ENCODE measurements at regions not wholly inside any gene's neighbourhood (a gene's known extent, or its start where the extent isn't known, plus 50 kb on each side); places are given as distances from the start of the nearest gene placed in this dataset.

DNA sequence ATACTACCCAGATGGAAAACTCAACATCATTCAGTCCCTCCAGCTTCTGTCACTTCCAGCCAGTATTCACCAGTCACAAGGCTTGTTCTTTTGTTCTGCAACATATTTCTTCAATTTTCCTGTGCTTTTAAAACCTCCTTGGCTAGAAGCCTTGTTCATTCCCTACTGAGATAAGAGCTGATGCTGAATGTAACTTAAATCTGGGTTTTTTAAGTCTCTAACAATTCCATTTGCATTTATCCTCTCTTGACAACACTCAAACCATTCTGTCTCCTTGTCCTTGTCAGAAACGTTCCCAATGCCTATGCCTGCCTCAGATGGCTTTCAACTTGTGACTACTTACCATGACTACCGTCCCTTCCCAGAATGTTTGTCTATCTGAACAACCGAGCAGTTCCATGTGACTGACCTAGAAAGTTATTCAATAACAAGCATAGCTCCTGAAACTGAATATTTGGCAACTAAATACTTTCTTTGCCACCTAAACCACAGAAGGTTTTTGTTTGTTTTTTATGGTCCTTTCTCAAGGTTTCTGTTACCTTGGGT is 682.9 kb upstream of the GALNTL6 start:
- no peak for DNase-seq

DNA sequence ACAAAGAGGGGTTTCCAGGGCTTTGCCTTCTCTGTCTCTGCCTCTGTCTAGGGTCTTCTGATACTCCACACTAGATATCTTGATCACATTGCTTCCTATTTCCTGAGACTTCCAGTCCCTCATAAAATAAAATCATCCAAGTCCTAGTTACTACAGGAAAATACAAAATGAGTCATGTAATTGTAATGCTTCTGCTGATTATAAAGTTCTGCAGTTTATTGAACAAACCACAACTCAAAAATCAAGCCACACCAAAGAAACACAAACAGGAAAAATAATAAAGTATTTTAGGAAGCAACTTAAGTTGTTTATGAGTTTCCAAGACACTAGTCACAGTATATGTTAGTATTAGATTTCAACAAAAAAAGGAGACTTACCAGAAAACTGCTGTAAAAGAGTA is 695.1 kb upstream of the GALNTL6 start:
- DNase-seq: no peak

DNA sequence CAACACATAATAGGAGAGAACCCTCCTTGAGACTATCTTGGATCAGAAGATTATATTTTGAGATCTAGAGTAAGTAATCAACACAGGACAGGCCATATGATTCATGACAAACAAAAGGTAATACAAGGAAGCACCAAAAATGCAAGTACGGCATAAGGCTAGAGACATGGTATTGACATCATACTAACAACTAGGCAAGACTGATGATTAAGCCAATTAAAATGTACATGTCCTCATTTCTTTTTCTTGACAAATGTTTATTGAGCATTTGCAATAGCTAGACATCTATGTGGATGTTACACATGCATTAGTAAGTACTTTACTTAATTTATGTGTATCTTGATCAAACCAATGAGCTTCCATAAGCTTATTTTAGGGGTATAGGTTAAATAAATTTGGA is 695.7 kb upstream of the GALNTL6 start:
- no peak for DNase-seq

DNA sequence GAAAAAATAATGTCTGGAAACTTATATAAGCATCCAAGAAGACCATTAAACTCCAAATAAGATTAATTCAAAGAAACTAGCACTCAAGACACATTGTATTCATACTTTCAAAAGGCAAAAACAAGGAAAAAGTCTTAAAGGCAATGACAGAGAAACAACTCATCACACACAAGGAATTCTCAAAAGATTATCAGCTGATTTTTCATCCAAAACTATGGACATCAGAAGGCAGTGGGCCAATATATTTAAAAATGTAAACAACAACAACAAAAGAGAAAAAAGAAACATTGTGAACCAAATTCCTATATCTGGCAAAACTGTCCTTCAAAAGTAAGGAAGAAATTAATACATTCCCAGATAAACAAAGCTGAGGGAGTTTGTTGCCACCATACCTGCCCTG is 711.4 kb upstream of the GALNTL6 start:
- no peak for DNase-seq

DNA sequence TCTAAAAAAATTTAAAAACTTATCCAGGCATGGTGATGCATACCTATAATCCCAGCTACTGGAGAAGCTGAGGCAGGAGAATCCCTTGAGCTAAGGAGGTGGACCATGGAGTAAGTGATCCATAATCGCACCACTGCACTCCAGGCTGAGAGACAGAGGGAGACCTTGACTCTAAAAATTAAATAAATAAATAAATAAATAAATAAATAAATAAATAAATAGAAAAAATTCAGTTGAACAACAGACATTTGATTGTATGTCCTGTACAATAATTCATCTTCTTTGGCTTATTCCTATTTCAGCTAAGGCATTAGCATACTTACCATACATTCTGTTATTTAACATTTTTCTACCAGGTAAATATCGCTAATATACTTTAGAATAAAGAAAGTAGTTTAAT is 726.1 kb upstream of the GALNTL6 start:
- DNase-seq: no peak

DNA sequence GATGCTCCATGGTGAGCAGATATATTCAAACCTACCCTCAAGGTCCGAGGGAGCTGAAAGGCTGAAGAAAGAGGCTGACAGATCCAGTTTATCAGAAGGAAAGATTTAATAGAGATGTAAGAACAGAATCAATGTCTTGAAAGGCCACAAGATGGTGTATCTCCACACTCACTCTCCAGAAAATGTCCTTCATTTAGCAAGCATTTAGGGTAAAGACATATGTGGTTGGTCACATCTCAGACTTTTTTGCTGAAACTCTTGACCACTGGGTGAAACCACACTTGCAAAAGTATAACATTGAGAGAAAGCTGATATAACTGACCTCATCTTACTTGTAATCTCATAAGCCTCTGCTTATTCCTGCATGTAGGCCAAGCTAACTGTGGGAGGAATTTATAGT is 745.8 kb upstream of the GALNTL6 start:
- DNase-seq: no peak

DNA sequence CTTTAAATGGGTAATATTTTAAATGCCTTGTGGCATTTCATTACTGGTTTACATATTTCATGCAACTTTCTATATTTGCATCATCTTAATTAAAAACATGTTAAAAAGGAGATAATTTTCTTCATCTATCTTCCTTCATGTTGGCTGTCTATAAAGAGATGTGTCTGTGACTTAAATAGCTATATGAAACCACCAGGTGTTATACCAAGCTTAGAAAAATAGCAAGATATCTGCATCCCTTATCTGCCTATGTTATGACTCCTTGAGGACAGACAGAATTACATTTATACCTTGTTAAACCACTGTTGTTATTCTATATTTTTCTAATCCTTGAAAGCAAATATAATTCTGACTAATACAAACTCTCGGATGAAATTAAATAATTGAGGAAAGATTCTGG is 763.8 kb upstream of the GALNTL6 start:
- DNase-seq: no peak

DNA sequence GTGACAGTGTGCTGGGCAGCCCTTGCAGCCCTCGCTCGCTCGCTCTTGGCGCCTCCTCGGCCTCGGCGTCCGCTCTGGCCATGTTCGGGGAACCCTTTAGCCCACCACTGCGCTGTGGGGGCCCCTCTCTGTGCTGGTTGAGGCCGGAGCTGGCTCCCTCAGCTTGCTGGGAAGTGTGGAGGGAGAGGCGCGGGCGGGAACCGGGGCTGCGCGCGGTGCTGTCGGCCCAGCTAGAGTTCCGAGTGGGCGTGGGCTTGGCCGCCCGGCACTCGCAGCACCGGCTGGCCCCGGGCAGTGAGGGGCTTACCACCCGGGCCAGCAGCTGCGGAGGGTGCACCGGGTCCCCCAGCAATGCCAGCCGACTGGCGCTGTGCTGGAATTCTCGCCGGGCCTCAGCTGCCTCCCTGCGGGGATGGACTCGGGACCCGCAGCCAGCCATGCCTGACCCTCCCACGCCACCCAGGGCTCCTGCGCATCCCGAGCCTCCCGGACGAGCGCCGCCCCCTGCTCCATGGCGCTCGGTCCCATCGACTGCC is 770.1 kb upstream of the GALNTL6 start:
- no peak for DNase-seq

DNA sequence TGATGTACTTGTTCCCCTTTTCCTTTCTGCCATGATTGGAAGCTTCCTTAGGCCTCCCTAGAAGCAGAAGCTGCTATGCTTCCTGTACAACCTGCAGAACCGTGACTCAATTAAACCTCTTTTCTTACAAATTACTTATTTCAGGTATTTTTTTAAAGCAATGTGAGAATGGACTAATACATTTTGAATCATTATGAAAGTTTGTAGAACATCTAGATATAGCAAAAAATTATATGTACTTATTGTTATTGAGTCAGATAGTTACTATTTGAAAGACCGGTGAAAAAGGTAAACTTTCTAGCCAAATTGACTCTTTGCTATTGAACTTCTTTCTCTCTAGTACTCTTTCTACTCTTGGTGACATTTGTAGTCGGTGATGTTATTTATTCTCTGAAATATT is 777.3 kb upstream of the GALNTL6 start:
- no peak for DNase-seq

DNA sequence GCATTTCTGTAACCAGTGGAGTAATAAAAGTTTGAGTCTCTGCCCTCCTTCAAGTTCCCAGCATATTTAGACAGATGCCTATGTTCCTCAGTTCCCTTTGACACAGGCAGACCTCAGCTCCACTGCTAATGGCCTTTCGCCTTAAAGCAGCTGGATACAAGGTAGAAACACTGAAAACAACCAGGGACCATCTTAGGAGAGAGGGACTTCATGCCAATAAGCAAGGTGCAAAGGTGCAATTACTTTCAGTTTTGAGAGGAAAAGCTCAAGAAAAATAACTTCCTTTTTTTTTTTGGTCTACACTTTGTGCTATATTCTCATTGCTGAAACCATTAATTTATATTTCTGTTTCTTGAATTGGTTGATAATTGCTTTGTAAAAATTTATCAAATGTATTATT is 781.9 kb upstream of the GALNTL6 start:
- no peak for DNase-seq

DNA sequence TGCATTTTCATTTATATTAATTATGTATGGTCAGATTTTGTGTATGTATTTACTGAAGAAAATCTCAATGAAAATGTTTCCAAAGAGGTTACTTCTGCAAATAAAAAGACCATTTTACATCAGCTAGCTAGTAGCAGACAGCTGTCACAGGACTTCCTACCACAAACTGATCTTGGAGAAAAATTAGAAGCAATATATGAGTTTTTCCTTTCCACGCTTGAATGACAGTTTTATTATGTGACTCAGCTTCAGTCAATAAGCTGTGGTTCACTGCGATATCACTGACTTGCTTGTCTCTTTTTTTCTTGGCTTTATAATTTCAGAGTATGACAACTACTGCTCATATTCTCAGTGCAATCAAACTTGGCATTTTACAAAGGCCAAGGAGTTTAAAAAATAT is 787.4 kb upstream of the GALNTL6 start:
- no peak for DNase-seq

DNA sequence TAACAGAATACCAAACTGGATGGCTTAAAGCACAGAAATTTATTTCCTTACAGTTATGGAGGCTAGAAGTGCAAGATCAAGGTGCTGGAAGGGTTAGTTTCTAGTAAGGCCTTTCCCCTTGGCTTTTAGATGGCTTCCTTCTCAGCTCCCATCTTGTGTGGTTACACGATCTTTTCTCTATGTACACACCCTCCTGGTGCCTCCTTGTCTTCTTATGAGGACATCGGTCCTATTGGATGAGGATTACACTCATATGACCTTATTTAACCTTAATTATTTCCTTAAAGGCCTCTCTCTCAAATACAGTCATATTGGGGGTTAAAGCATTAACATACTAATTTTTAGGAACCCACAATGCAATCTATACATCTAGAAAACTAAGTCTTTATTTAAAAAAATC is 787.9 kb upstream of the GALNTL6 start:
- no peak for DNase-seq

DNA sequence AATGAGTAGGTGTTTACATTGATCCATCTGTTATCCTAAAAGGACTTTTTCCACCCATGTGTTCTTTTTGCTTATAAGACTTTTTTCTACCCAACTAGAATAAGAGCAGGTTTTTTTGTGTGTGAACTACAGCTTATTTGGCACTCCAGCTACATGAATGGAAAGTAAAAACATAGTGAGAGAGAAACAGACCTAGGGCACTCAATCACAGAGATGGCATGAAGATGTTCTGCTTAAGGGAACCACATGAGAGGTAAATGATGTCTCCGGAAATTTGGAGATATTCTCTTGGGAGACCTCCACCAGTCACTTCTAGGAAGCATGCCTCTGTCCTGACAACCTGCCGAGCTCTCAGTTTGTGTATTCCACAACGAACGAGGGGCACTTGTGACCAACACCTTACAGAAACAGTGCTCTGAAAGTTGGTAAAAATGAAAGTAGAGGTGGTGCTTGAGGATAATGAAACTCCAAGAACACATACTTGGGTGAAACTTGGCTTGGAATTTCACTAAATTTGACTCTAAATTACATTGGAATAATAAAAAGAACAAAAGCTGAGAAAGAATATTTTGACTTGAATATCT is 788.4 kb upstream of the GALNTL6 start:
- no peak for DNase-seq

DNA sequence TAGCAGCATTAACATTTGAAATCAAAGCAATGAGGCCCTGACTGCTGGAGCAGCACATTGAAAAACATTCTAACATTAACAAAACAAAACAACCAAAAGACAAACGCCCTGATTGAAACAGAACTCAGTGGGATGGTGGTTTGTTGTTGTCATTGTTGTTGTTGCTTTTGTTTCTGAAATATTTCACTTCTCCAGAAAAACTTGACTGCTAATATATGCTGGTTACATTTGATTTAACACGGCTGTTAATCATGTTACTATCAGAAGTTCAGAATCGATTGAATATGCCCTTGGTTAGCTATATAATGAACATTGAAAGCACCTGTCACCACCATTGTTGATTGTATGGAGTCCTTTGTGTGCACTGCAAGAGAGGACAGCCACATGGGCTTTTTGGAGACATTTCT is 790.4 kb upstream of the GALNTL6 start:
- DNase-seq: no peak

DNA sequence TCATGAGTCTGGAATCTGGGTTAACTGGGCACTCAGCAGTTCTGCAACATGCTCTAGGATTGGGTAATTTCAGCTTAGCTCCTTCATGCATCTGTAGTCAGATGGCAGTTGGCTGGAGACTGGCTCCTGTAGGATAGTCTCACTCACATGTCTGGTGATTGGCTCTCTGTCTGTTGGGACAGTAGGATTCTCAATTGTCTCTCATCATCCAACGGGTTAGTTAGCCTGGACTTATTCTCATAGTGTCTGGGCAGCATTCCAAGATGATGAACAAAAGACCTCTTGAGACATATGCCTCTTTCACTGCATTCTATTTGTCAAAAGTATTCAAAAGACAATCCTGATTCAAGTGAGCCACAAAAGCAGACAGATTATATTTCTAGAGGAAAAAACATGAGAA is 795.6 kb upstream of the GALNTL6 start:
- no peak for DNase-seq

DNA sequence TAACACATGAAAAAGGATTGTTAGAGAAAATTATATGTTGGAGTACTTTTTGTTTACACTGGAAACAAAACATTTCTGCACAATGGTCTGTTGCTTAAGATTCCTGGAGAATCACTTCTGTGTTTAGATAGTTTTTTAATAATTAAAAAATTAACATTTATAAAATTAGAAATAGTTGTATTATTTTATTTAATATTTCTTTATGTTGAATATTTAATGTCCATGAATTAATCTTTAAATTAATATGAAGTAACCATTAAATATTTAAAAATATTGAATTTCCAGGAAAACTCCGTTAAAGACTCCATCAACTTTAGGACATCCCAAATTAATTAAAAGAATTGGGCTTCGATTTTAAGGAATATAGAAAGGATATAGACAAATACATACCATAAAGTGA is 797.1 kb upstream of the GALNTL6 start:
- DNase-seq: no peak

DNA sequence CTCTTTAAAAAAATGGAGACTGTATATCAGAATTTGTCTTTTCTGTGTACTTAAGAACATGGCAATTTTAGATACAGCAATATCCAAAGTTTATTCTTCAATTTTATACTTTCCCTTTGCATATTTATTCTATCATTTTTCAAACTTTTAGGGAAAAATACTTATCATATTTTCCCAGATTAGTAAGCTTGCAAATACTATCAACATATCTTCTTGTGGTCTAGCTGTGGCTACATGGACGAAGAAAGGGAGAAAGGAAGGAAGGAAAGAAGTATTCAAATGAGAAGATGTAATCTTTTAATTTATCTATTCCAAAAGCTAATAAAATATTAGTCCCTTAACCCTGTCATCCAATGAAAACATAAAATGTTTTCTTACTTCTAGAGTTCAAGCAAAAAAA is 797.8 kb upstream of the GALNTL6 start:
- no peak for DNase-seq

DNA sequence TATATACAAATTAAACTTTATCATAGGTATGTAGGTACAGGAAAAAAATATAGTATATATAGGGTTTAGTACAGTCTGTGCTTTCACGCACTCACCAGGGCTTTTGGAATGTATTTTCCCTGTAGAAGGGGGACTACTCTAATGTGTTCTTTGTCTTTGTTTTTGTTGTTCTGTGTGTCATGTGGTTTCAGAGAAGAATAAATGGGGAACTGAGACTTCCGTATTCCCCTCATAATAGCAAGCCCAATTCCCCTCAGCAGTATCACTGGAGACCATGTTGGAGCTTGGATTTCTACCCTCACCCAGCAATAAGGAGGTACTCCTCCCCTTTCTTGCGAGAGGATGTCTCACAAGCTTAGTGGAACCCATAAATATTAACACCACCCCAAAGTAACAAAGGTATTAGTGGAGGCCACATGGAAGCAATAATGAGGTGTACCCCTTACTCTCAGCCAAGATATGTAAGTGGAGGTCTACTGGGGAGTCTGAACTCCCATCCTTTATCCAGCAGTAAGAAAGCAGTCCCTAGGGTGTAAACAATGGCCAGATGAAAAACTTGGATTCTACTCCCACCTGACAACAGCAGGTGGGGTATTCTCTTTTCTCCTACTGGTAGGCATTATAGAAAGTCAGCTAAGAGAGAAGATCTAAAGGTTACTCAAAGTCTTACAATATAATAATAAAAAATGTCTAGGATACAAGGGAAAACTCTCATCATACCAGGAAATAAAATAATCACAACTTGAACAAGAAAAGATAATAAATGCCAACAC is 805.4 kb upstream of the GALNTL6 start:
- no peak for DNase-seq

DNA sequence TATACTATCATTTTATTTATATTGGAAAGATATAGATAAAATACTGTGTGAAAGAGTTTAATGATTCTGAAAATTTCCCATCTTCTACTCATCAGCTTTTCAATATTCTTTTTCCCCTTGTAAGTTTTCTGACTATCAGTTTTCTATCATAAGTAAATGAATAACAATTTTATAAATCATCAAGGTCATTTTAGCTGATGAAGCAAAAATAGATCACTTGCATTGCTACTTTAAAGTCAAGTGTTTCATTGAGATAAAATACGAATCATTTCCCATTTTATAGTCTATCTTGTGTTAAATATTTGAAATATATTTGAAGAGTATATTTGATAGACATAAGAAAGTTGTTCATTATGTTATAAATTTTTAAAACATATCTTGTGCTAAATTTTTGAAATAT is 811.0 kb upstream of the GALNTL6 start:
- no peak for DNase-seq

DNA sequence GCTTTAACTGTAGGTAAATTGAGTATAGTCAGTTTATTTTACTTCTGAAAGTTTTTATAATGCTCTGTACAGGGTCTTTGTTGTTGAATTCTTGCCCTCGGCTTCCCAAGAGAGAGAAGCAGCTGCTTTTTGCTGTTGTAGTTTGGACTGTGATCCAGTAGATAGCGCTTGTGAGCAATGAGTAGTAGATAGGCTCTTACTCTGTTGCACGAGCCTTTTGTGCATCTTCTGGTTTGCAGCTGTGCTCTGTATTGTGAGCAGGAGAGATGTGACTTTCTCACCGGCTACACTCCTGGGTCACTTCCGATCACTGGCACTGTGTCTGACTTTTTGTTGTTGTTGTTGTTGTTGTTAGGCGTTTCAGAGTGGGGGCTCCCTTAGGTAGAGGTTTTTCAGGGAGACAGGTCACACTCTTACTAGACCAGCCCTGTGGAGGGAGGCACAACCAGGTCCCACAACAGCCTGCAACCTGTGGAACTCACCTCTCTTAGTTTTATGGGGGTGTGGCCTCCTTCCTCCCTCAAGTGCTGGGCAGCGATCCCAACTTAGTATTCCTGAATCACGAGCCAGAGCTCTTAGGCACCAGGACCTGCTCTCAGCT is 822.1 kb upstream of the GALNTL6 start:
- no peak for DNase-seq

DNA sequence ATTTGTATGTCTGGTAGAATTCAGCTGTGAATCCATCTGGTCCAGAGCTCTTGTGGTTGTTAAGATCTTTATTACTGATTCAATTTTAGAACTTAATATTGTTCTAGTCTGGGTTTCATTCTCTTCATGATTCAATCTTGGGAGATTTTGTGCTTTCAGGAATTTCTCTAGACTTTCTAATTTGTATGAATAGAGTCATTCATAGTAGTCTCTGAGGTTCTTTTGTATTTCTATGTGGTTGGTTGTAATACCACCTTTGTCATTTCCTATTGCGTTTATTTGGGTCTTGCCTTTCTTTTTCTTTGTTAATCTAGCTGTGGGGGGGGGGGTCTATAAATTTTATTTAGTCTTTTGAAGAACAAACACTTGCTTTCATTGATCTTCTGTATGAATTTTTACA is 824.8 kb upstream of the GALNTL6 start:
- DNase-seq: no peak

DNA sequence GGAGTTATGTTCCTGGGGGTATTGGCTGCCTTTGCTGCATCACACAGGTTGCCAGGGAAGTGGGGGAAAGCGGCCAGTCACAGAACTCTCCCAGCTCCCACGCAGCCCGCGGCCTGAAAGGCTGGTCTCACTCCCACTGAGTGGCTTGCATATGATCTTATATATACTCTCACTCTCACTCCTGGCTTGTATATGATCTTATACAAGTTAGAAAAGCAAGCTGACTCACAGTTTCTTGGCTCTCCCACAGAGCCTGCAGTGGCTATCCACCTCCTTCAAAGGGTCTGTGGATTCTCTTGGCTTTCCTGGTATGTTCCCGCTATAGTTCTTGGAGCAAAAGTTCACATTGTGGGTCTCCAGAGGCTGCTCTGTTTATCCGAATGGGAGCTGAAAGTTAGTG is 833.5 kb upstream of the GALNTL6 start:
- DNase-seq: no peak

DNA sequence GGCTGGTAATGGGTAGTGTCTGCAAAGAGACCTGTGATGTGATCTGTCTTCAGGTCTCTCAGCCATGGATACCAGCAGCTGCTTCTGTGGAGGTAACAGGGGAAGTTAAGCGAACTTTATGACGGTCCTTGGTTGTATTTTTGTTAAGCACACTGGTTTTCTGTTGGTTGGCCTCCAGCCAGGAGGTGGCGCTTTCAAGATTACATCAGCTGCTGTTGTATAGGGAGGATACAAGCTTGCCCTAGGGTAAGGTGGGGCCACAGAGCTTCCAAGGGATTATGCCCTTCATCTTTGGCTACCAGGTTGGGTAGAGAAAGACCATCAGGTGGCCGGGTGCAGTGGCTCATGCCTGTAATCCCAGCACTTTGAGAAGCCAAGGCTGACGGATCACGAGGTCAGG is 834.2 kb upstream of the GALNTL6 start:
- no peak for DNase-seq

DNA sequence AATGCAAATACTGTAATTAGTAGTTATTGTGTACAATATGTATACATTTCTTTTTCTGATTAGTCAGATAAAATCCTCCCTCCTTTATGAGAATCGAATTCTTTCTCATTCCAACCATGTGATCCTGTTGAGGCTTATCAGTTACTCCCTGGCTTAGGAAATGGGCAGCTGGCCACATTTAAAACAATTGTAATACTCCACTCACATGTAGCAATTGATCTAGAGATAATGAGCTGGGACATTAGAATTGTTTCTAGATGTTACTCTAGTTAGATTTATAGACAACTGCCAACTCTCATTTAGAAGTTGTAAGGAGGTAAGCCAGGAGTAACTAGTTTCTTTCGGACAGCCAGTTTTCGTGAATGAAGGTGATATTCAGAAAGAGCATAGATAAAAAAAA is 859.3 kb upstream of the AADAT start:
- no peak for DNase-seq
